ENCODE measurements at regions not wholly inside any gene's neighbourhood (a gene's known extent, or its start where the extent isn't known, plus 50 kb on each side); places are given as distances from the start of the nearest gene placed in this dataset.

- no peak overlapping the region for H3K9ac ChIP-seq (ENCODE audit: low read depth in 1 of 3, low read length in 3 of 3)
- H3K27me3 ChIP-seq (ENCODE audit: control insufficient read depth in 3 of 3, insufficient read depth in 3 of 3, low read length in 3 of 3): no peaks in the 10 kb centered on the region
- no peak overlapping the region for H3K27ac ChIP-seq (ENCODE audit: low read depth, low read length)
- no peaks in the 10 kb centered on the region for H3K36me3 ChIP-seq (ENCODE audit: control insufficient read depth in 3 of 3, insufficient read depth in 3 of 3, low read length in 3 of 3)
- no peak overlapping the region for H3K4me3 ChIP-seq (ENCODE audit: low read length in 3 of 3)
- H3K4me1 ChIP-seq (ENCODE audit: control insufficient read depth in 3 of 3, insufficient read depth in 3 of 3, low read length in 3 of 3): no peaks in the 10 kb centered on the region
- H3K9me3 ChIP-seq (ENCODE audit: control insufficient read depth in 3 of 3, low read length in 3 of 3): no peaks in the 10 kb centered on the region
These were observed 374.6 kb downstream of the OSTF1 start for GRCh38 chr9:75462866-75463265.

- Histone ChIP-seq H3K9me3 (ENCODE audit: control insufficient read depth in 3 of 3, low read length in 3 of 3) (no peaks in the 10 kb centered on the region), H3K4me3 (ENCODE audit: low read length in 3 of 3) (no peak overlapping the region), H3K27ac (ENCODE audit: low read depth, low read length) (no peak overlapping the region), H3K4me1 (ENCODE audit: control insufficient read depth in 3 of 3, insufficient read depth in 3 of 3, low read length in 3 of 3) (no peaks in the 10 kb centered on the region), H3K9ac (ENCODE audit: low read depth in 1 of 3, low read length in 3 of 3) (no peak overlapping the region), H3K27me3 (ENCODE audit: control insufficient read depth in 3 of 3, insufficient read depth in 3 of 3, low read length in 3 of 3) (no peaks in the 10 kb centered on the region), H3K36me3 (ENCODE audit: control insufficient read depth in 3 of 3, insufficient read depth in 3 of 3, low read length in 3 of 3) (no peaks in the 10 kb centered on the region)
These were observed 375.6 kb downstream of the OSTF1 start for GRCh38 chr9:75463871-75464270.

GRCh38 chr9:75464726-75465125 is 376.4 kb downstream of the OSTF1 start:
- H3K9ac ChIP-seq (ENCODE audit: low read depth in 1 of 3, low read length in 3 of 3): no peak overlapping the region
- H3K4me3 ChIP-seq (ENCODE audit: low read length in 3 of 3): no peak overlapping the region
- no peaks in the 10 kb centered on the region for H3K27me3 ChIP-seq (ENCODE audit: control insufficient read depth in 3 of 3, insufficient read depth in 3 of 3, low read length in 3 of 3)
- H3K4me1 ChIP-seq (ENCODE audit: control insufficient read depth in 3 of 3, insufficient read depth in 3 of 3, low read length in 3 of 3): no peaks in the 10 kb centered on the region
- no peaks in the 10 kb centered on the region for H3K9me3 ChIP-seq (ENCODE audit: control insufficient read depth in 3 of 3, low read length in 3 of 3)
- no peak overlapping the region for H3K27ac ChIP-seq (ENCODE audit: low read depth, low read length)
- no peaks in the 10 kb centered on the region for H3K36me3 ChIP-seq (ENCODE audit: control insufficient read depth in 3 of 3, insufficient read depth in 3 of 3, low read length in 3 of 3)

- Histone ChIP-seq H3K4me1 (ENCODE audit: control insufficient read depth in 3 of 3, insufficient read depth in 3 of 3, low read length in 3 of 3) (no peaks in the 10 kb centered on the region), H3K27me3 (ENCODE audit: control insufficient read depth in 3 of 3, insufficient read depth in 3 of 3, low read length in 3 of 3) (no peaks in the 10 kb centered on the region), H3K9ac (ENCODE audit: low read depth in 1 of 3, low read length in 3 of 3) (no peak overlapping the region), H3K27ac (ENCODE audit: low read depth, low read length) (no peak overlapping the region), H3K36me3 (ENCODE audit: control insufficient read depth in 3 of 3, insufficient read depth in 3 of 3, low read length in 3 of 3) (no peaks in the 10 kb centered on the region), H3K4me3 (ENCODE audit: low read length in 3 of 3) (no peak overlapping the region), H3K9me3 (ENCODE audit: control insufficient read depth in 3 of 3, low read length in 3 of 3) (no peaks in the 10 kb centered on the region)
These were observed 378.8 kb downstream of the OSTF1 start for GRCh38 chr9:75467142-75467541.

GRCh38 chr9:75471549-75472114 is 383.3 kb downstream of the OSTF1 start:
- H3K9me3 ChIP-seq (ENCODE audit: control insufficient read depth in 3 of 3, low read length in 3 of 3): no peaks in the 10 kb centered on the region
- H3K27me3 ChIP-seq (ENCODE audit: control insufficient read depth in 3 of 3, insufficient read depth in 3 of 3, low read length in 3 of 3): no peaks in the 10 kb centered on the region
- peaks cover 0 to 2% (median 0%) of the 10 kb centered on the region in 3 donors for H3K4me1 ChIP-seq (ENCODE audit: control insufficient read depth in 3 of 3, insufficient read depth in 3 of 3, low read length in 3 of 3)
- no peak overlapping the region for H3K4me3 ChIP-seq (ENCODE audit: low read length in 3 of 3)
- no peak overlapping the region for H3K27ac ChIP-seq (ENCODE audit: low read depth, low read length)
- H3K36me3 ChIP-seq (ENCODE audit: control insufficient read depth in 3 of 3, insufficient read depth in 3 of 3, low read length in 3 of 3): no peaks in the 10 kb centered on the region
- H3K9ac ChIP-seq (ENCODE audit: low read depth in 1 of 3, low read length in 3 of 3): no peak overlapping the region

GRCh38 chr9:75482566-75482965 is 394.3 kb downstream of the OSTF1 start:
- no peak overlapping the region for H3K27ac ChIP-seq (ENCODE audit: low read depth, low read length)

GRCh38 chr9:75483636-75484035 is 395.3 kb downstream of the OSTF1 start:
- H3K4me1 ChIP-seq (ENCODE audit: control insufficient read depth in 3 of 3, insufficient read depth in 3 of 3, low read length in 3 of 3): peaks cover 0 to 2% (median 0%) of the 10 kb centered on the region in 3 donors
- H3K36me3 ChIP-seq (ENCODE audit: control insufficient read depth in 3 of 3, insufficient read depth in 3 of 3, low read length in 3 of 3): no peaks in the 10 kb centered on the region
- no peak overlapping the region for H3K4me3 ChIP-seq (ENCODE audit: low read length in 3 of 3)
- no peak overlapping the region for H3K9ac ChIP-seq (ENCODE audit: low read depth in 1 of 3, low read length in 3 of 3)
- H3K27me3 ChIP-seq (ENCODE audit: control insufficient read depth in 3 of 3, insufficient read depth in 3 of 3, low read length in 3 of 3): no peaks in the 10 kb centered on the region
- H3K9me3 ChIP-seq (ENCODE audit: control insufficient read depth in 3 of 3, low read length in 3 of 3): no peaks in the 10 kb centered on the region
- no peak overlapping the region for H3K27ac ChIP-seq (ENCODE audit: low read depth, low read length)

More at GRCh38 chr9:75482566-75482965, 394.3 kb downstream of the OSTF1 start:
- Histone ChIP-seq H3K36me3 (ENCODE audit: control insufficient read depth in 3 of 3, insufficient read depth in 3 of 3, low read length in 3 of 3) (no peaks in the 10 kb centered on the region), H3K4me3 (ENCODE audit: low read length in 3 of 3) (no peak overlapping the region), H3K9me3 (ENCODE audit: control insufficient read depth in 3 of 3, low read length in 3 of 3) (peaks cover 0 to 4% (median 0%) of the 10 kb centered on the region in 3 donors), H3K9ac (ENCODE audit: low read depth in 1 of 3, low read length in 3 of 3) (no peak overlapping the region), H3K4me1 (ENCODE audit: control insufficient read depth in 3 of 3, insufficient read depth in 3 of 3, low read length in 3 of 3) (no peaks in the 10 kb centered on the region), H3K27me3 (ENCODE audit: control insufficient read depth in 3 of 3, insufficient read depth in 3 of 3, low read length in 3 of 3) (no peaks in the 10 kb centered on the region)

- no peak overlapping the region for H3K4me3 ChIP-seq (ENCODE audit: low read length in 3 of 3)
- no peaks in the 10 kb centered on the region for H3K9me3 ChIP-seq (ENCODE audit: control insufficient read depth in 3 of 3, low read length in 3 of 3)
- no peak overlapping the region for H3K27ac ChIP-seq (ENCODE audit: low read depth, low read length)
- H3K9ac ChIP-seq (ENCODE audit: low read depth in 1 of 3, low read length in 3 of 3): no peak overlapping the region
- H3K4me1 ChIP-seq (ENCODE audit: control insufficient read depth in 3 of 3, insufficient read depth in 3 of 3, low read length in 3 of 3): peaks cover 0 to 2% (median 0%) of the 10 kb centered on the region in 3 donors
- no peaks in the 10 kb centered on the region for H3K27me3 ChIP-seq (ENCODE audit: control insufficient read depth in 3 of 3, insufficient read depth in 3 of 3, low read length in 3 of 3)
- no peaks in the 10 kb centered on the region for H3K36me3 ChIP-seq (ENCODE audit: control insufficient read depth in 3 of 3, insufficient read depth in 3 of 3, low read length in 3 of 3)
These were observed 399.8 kb downstream of the OSTF1 start for GRCh38 chr9:75487856-75488718.

GRCh38 chr9:75488719-75489110 is 400.4 kb downstream of the OSTF1 start:
- H3K27ac ChIP-seq (ENCODE audit: low read depth, low read length): no peak overlapping the region
- H3K4me1 ChIP-seq (ENCODE audit: control insufficient read depth in 3 of 3, insufficient read depth in 3 of 3, low read length in 3 of 3): peaks cover 0 to 2% (median 0%) of the 10 kb centered on the region in 3 donors
- H3K36me3 ChIP-seq (ENCODE audit: control insufficient read depth in 3 of 3, insufficient read depth in 3 of 3, low read length in 3 of 3): no peaks in the 10 kb centered on the region
- H3K9me3 ChIP-seq (ENCODE audit: control insufficient read depth in 3 of 3, low read length in 3 of 3): no peaks in the 10 kb centered on the region
- no peak overlapping the region for H3K9ac ChIP-seq (ENCODE audit: low read depth in 1 of 3, low read length in 3 of 3)
- no peaks in the 10 kb centered on the region for H3K27me3 ChIP-seq (ENCODE audit: control insufficient read depth in 3 of 3, insufficient read depth in 3 of 3, low read length in 3 of 3)
- H3K4me3 ChIP-seq (ENCODE audit: low read length in 3 of 3): no peak overlapping the region

- no peak overlapping the region for H3K9ac ChIP-seq (ENCODE audit: low read depth in 1 of 3, low read length in 3 of 3)
- H3K4me3 ChIP-seq (ENCODE audit: low read length in 3 of 3): no peak overlapping the region
- no peaks in the 10 kb centered on the region for H3K27me3 ChIP-seq (ENCODE audit: control insufficient read depth in 3 of 3, insufficient read depth in 3 of 3, low read length in 3 of 3)
- no peaks in the 10 kb centered on the region for H3K9me3 ChIP-seq (ENCODE audit: control insufficient read depth in 3 of 3, low read length in 3 of 3)
- H3K4me1 ChIP-seq (ENCODE audit: control insufficient read depth in 3 of 3, insufficient read depth in 3 of 3, low read length in 3 of 3): peaks cover 0 to 2% (median 0%) of the 10 kb centered on the region in 3 donors
- H3K27ac ChIP-seq (ENCODE audit: low read depth, low read length): no peak overlapping the region
- H3K36me3 ChIP-seq (ENCODE audit: control insufficient read depth in 3 of 3, insufficient read depth in 3 of 3, low read length in 3 of 3): no peaks in the 10 kb centered on the region
These were observed 400.1 kb upstream of the PCSK5 start for GRCh38 chr9:75490326-75490725.

Data from skeletal muscle tissue (tissue), 3 donors.